ENCODE measurements at regions not wholly inside any gene's neighbourhood (a gene's known extent, or its start where the extent isn't known, plus 50 kb on each side); places are given as distances from the start of the nearest gene placed in this dataset.

DNA sequence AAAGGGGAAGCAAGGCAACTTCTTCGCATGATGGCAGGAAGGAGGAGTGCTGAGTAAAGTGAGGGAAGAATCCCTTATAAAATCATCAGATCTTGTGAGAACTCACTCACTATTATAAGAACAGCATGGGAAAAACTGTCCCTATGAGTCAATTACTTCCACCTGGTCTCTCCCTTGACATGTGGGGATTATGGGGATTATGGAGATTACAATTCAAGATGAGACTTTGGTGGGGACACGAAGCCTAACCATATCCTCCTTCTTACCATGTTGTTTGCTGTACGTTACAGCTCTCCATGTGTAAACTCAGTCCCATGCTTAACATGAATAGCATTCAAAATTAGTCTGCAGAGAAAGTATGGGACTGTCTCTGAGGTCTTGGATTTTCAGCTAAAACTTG is 1096.8 kb upstream of the ACVR2A start (continued):
- TF ChIP-seq ZBTB11 (tag by site-specific recombination; conservative IDR thresholded peaks at IDR 0.05; ENCODE audit: low read depth) (no peak), ZNF112 (tag by site-specific recombination; IDR thresholded peaks at IDR 0.05) (no peak)
- TF ChIP-seq, protein P1, sequence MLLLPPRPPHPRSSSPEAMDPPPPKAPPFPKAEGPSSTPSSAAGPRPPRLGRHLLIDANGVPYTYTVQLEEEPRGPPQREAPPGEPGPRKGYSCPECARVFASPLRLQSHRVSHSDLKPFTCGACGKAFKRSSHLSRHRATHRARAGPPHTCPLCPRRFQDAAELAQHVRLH (tag by site-specific recombination; IDR thresholded peaks at IDR 0.05), result no peak
- TF ChIP-seq, protein P2, sequence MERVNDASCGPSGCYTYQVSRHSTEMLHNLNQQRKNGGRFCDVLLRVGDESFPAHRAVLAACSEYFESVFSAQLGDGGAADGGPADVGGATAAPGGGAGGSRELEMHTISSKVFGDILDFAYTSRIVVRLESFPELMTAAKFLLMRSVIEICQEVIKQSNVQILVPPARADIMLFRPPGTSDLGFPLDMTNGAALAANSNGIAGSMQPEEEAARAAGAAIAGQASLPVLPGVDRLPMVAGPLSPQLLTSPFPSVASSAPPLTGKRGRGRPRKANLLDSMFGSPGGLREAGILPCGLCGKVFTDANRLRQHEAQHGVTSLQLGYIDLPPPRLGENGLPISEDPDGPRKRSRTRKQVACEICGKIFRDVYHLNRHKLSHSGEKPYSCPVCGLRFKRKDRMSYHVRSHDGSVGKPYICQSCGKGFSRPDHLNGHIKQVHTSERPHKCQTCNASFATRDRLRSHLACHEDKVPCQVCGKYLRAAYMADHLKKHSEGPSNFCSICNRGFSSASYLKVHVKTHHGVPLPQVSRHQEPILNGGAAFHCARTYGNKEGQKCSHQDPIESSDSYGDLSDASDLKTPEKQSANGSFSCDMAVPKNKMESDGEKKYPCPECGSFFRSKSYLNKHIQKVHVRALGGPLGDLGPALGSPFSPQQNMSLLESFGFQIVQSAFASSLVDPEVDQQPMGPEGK (tag by site-specific recombination; IDR thresholded peaks at IDR 0.05), result no peak

DNA sequence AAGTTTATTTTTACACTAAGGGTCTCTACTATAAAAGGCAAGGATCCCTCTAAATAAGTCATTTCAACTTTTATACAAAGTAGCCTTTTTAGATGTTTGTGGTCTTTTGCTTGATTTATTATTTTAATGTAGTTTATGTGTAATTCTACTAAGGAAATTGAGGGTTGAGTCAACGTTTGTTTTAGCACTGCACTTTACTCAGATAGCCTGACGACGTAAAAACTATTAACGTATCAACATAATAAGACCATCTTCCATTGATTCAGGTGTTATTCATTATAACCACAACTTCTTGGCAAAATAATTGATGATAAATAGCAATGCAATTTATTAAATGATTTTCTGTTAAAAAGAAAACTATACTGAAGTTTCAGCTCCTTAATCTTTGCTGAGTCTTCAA is 1103.6 kb upstream of the ACVR2A start:
- no peaks in the 10 kb centered on the region for H3K36me3 ChIP-seq (ENCODE audit: control insufficient read depth in 2 of 2, insufficient read depth in 1 of 2, low read length in 2 of 2)
- no peaks in the 10 kb centered on the region for H3K9me3 ChIP-seq (ENCODE audit: control insufficient read depth, insufficient read depth, low read depth, low read length)
- POLR2A ChIA-PET, result no interaction called here
- H3K4me3 ChIP-seq (ENCODE audit: low read depth, low read length), result no peak overlapping the region
- CTCF ChIA-PET, result interaction anchor here (0.6 to 1.4 kb wide), 2 partner anchors 13 to 268 kb away, joined by 3 to 5 read pairs; no protein-coding TSS in a partner anchor
- H3K27ac ChIP-seq (ENCODE audit: extremely low read depth, low read depth, low read length), result no peak overlapping the region
- no peaks in the 10 kb centered on the region for H3K4me1 ChIP-seq (ENCODE audit: control insufficient read depth, insufficient read depth, low read length)
- TF ChIP-seq ZNF404 (tag by site-specific recombination; IDR thresholded peaks at IDR 0.05) (no peak), ZNF777 (tag by site-specific recombination; IDR thresholded peaks at IDR 0.05; ENCODE audit: borderline replicate concordance) (no peak), ZNF623 (tag by site-specific recombination; IDR thresholded peaks at IDR 0.05) (no peak), ZSCAN23 (tag by site-specific recombination; IDR thresholded peaks at IDR 0.05) (no peak), MEIS1 (CRISPR knock-in tag; IDR thresholded peaks at IDR 0.05; ENCODE audit: borderline replicate concordance) (no peak), ZNF510 (tag by site-specific recombination; IDR thresholded peaks at IDR 0.05; ENCODE audit: insufficient replicate concordance) (no peak), ZFHX2 (tag by site-specific recombination; conservative IDR thresholded peaks at IDR 0.05) (no peak), ZNF610 (tag by site-specific recombination; IDR thresholded peaks at IDR 0.05; ENCODE audit: borderline replicate concordance) (no peak), GFI1B (tag by site-specific recombination; IDR thresholded peaks at IDR 0.05) (no peak), ZNF791 (tag by site-specific recombination; IDR thresholded peaks at IDR 0.05) (no peak), YY2 (tag by site-specific recombination; IDR thresholded peaks at IDR 0.05) (no peak), ZNF707 (tag by site-specific recombination; IDR thresholded peaks at IDR 0.05) (no peak), ZNF394 (tag by site-specific recombination; IDR thresholded peaks at IDR 0.05; ENCODE audit: borderline replicate concordance) (no peak), ZNF324 (tag by site-specific recombination; IDR thresholded peaks at IDR 0.05) (no peak), MZF1 (tag by site-specific recombination; IDR thresholded peaks at IDR 0.05; ENCODE audit: borderline replicate concordance) (no peak)
- TF ChIP-seq, protein P3, sequence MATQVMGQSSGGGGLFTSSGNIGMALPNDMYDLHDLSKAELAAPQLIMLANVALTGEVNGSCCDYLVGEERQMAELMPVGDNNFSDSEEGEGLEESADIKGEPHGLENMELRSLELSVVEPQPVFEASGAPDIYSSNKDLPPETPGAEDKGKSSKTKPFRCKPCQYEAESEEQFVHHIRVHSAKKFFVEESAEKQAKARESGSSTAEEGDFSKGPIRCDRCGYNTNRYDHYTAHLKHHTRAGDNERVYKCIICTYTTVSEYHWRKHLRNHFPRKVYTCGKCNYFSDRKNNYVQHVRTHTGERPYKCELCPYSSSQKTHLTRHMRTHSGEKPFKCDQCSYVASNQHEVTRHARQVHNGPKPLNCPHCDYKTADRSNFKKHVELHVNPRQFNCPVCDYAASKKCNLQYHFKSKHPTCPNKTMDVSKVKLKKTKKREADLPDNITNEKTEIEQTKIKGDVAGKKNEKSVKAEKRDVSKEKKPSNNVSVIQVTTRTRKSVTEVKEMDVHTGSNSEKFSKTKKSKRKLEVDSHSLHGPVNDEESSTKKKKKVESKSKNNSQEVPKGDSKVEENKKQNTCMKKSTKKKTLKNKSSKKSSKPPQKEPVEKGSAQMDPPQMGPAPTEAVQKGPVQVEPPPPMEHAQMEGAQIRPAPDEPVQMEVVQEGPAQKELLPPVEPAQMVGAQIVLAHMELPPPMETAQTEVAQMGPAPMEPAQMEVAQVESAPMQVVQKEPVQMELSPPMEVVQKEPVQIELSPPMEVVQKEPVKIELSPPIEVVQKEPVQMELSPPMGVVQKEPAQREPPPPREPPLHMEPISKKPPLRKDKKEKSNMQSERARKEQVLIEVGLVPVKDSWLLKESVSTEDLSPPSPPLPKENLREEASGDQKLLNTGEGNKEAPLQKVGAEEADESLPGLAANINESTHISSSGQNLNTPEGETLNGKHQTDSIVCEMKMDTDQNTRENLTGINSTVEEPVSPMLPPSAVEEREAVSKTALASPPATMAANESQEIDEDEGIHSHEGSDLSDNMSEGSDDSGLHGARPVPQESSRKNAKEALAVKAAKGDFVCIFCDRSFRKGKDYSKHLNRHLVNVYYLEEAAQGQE (tag by site-specific recombination; IDR thresholded peaks at IDR 0.05), result no peak

All from HEK293 (cell line).